ENCODE measurements at regions not wholly inside any gene's neighbourhood (a gene's known extent, or its start where the extent isn't known, plus 50 kb on each side); places are given as distances from the start of the nearest gene placed in this dataset.

DNA sequence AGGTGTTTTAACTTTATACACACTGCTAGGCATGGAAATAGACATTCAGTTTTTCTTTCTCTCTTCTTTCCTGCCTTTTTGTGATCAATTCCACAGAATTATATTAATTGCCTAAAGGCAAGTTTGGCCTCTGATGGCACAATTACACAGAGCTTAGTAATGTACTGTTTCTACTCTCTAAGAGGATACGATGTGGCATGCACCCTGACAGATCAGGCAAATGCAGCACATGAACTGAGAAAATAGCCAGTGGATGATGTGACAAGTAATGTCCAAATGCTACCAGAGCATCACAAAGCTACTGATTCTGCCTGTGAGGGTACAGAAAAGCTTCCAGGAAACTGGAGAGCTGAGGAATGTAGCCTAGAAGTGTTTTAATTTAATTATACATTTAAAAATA is 233.8 kb upstream of the PRR20A start:
- TF ChIP-seq, protein P1, sequence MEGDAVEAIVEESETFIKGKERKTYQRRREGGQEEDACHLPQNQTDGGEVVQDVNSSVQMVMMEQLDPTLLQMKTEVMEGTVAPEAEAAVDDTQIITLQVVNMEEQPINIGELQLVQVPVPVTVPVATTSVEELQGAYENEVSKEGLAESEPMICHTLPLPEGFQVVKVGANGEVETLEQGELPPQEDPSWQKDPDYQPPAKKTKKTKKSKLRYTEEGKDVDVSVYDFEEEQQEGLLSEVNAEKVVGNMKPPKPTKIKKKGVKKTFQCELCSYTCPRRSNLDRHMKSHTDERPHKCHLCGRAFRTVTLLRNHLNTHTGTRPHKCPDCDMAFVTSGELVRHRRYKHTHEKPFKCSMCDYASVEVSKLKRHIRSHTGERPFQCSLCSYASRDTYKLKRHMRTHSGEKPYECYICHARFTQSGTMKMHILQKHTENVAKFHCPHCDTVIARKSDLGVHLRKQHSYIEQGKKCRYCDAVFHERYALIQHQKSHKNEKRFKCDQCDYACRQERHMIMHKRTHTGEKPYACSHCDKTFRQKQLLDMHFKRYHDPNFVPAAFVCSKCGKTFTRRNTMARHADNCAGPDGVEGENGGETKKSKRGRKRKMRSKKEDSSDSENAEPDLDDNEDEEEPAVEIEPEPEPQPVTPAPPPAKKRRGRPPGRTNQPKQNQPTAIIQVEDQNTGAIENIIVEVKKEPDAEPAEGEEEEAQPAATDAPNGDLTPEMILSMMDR (IDR thresholded peaks at IDR 0.05; ENCODE audit: low read depth, low read length): no peak
- Histone ChIP-seq H3K9me3 (ENCODE audit: control insufficient read depth, insufficient read depth, low read length) (peaks cover 14% of the 10 kb centered on the region), H3K27ac (ENCODE audit: low read depth, low read length) (no peak overlapping the region), H3K4me3 (ENCODE audit: low read depth, low read length) (no peak overlapping the region), H3K27me3 (ENCODE audit: control insufficient read depth, insufficient read depth, low read length) (no peaks in the 10 kb centered on the region)
- POLR2A ChIA-PET: no interaction called here
- DNase-seq (ENCODE audit: low read depth, low spot score): no peak
- CTCF ChIA-PET: no interaction called here

DNA sequence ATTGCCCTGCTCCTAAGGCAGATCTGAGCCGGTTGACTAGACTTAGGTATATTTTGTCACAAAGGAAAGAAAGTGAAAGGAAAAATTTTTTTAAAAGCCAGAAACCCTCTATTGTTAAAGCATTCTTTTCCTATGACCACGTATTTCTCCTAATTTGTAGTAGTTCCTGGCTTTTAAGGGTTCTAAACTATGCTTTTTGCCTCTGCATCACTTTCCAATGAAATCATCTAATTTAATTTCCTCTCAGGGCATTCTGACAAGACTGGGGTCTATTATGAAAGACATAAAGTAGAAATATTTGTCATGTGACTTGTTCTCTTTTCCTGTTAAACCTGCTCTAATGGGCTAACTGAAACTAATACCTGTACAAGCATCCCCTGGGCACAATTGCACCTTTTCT is 233.0 kb upstream of the PRR20A start:
- TF ChIP-seq, protein P1 (IDR thresholded peaks at IDR 0.05; ENCODE audit: low read depth, low read length): no peak
- no peak overlapping the region for H3K4me3 ChIP-seq (ENCODE audit: low read depth, low read length)
- DNase-seq (ENCODE audit: low read depth, low spot score): no peak
- ChIA-PET CTCF (no interaction called here), POLR2A (no interaction called here)
- no peaks in the 10 kb centered on the region for H3K27me3 ChIP-seq (ENCODE audit: control insufficient read depth, insufficient read depth, low read length)
- H3K9me3 ChIP-seq (ENCODE audit: control insufficient read depth, insufficient read depth, low read length): peaks cover 10% of the 10 kb centered on the region
- H3K27ac ChIP-seq (ENCODE audit: low read depth, low read length): no peak overlapping the region

DNA sequence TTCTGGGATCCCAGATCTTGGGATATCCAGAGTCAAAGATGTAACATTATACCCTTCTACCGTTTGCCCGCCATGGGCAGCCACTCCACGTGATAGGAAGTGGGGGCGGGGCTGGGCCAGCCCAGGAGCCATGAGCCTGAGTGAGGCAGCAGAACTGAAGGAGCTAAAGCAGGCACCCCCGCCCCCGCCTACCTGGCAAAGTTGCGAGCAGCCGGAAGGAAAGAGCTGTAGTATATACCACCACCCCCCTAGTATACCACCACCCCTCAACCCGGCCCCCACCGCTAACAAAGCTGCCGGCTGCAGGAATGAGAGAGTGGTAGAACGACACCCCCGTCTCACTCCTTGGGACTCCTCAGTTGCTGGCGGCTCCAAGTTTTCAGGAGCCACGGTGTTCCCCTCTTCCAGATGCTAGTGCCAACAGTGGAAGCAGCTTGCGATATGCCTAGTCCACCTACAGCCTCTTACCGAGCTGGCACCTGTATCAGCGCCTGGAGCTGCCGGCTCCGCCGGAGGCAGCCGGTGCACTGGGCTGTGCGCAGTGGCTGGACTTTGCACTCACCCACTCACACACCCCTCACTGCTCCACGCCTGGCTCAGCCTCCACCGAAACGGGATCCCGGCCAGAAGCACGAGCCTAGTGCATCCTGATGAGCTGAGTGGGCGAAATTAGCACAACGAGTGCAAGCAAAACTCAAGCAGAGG is 230.7 kb upstream of the PRR20A start:
- ChIA-PET CTCF (no interaction called here), POLR2A (no interaction called here)
- H3K4me3 ChIP-seq (ENCODE audit: low read depth, low read length): no peak overlapping the region
- H3K27ac ChIP-seq (ENCODE audit: low read depth, low read length): no peak overlapping the region
- H3K9me3 ChIP-seq (ENCODE audit: control insufficient read depth, insufficient read depth, low read length): peaks cover 10% of the 10 kb centered on the region
- no peaks in the 10 kb centered on the region for H3K27me3 ChIP-seq (ENCODE audit: control insufficient read depth, insufficient read depth, low read length)
- TF ChIP-seq, protein P1 (IDR thresholded peaks at IDR 0.05; ENCODE audit: low read depth, low read length): no peak
- DNase-seq (ENCODE audit: low read depth, low spot score): no peak

DNA sequence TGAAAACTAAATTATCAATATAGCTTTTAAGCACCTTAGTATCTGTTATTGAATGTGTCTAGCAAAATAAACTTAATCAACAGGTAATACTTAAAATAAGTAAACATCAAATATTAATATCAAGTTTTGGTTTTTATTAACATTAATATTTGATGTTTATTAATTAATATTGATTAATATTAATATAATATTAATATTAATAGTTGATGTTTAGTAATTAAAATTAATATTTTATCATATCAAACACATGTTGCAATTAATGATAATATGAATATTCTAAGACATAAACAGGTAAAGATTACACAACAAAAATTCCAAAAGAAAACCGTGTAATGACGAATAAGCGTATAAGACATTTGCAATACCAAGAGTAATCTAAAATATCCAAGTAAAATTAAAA is 222.8 kb upstream of the PRR20A start:
- Histone ChIP-seq H3K27ac (ENCODE audit: low read depth, low read length) (no peak overlapping the region), H3K9me3 (ENCODE audit: control insufficient read depth, insufficient read depth, low read length) (peaks cover 3% of the 10 kb centered on the region), H3K27me3 (ENCODE audit: control insufficient read depth, insufficient read depth, low read length) (no peaks in the 10 kb centered on the region), H3K4me3 (ENCODE audit: low read depth, low read length) (no peak overlapping the region)
- no peak for DNase-seq (ENCODE audit: low read depth, low spot score)
- TF ChIP-seq, protein P1 (IDR thresholded peaks at IDR 0.05; ENCODE audit: low read depth, low read length): no peak
- POLR2A ChIA-PET: no interaction called here
- CTCF ChIA-PET: no interaction called here

DNA sequence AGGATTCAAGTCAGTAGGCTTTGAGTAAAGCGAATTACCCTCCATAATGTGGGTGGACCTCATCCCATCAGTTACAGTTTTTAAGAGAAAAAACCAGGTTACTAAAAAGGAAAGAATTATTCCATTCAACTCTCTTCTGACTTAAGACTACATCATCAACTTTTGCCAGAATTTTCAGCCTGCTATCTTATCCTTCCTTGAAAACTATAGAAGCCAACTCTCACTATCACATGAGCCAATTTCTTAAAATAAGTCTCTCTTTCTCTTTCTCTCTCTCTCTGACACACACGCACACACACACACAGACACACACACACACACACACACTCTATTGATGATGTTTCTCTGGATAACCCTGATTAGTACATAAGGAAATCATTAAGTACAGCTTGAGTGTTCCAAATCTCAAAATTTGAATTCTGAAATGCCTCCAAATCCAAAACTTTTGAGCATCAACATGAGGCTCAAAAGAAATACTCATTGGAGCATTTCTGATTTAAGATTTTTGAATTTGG is 217.0 kb upstream of the PRR20A start:
- DNase-seq (ENCODE audit: low read depth, low spot score): no peak
- Histone ChIP-seq H3K9me3 (ENCODE audit: control insufficient read depth, insufficient read depth, low read length) (peaks cover 10% of the 10 kb centered on the region), H3K4me3 (ENCODE audit: low read depth, low read length) (no peak overlapping the region), H3K27me3 (ENCODE audit: control insufficient read depth, insufficient read depth, low read length) (no peaks in the 10 kb centered on the region), H3K27ac (ENCODE audit: low read depth, low read length) (no peak overlapping the region)
- CTCF ChIA-PET: no interaction called here
- POLR2A ChIA-PET: no interaction called here
- TF ChIP-seq, protein P1 (IDR thresholded peaks at IDR 0.05; ENCODE audit: low read depth, low read length): no peak

All from AG04450 (cell line).